Hepatocyte (in vitro differentiated cells): ENCODE measurements at regions not wholly inside any gene's neighbourhood (a gene's known extent, or its start where the extent isn't known, plus 50 kb on each side); places are given as distances from the start of the nearest gene placed in this dataset. TPM values are rescaled to one million over a fixed set of nuclear protein-coding genes. Genes with fewer than 3 reads are reported as not detected.

Source experiments
- DNase-seq: peaks from one replicate; pipeline ENCODE4 v3.0.0-alpha.2; 2016; ENCODE audit warnings: low spot score
- H2AFZ ChIP-seq: fragments of 200-600 bp; sonication (generic); 2 replicates; pipeline ENCODE4 v1.6.0; 2016; ENCODE audit warnings: antibody characterized with exemption, mild to moderate bottlenecking
- H3K27ac ChIP-seq: fragments of 200-600 bp; sonication (generic); 2 replicates; pipeline ENCODE4 v1.5.1; 2016; ENCODE audit warnings: mild to moderate bottlenecking
- H3K27me3 ChIP-seq: fragments of 200-600 bp; sonication (generic); 2 replicates; pipeline ENCODE4 v1.6.1; 2016
- H3K36me3 ChIP-seq: fragments of 200-600 bp; sonication (generic); replicated peaks from 2 replicates; pipeline ENCODE4 v1.5.1; 2016; ENCODE audit warnings: low read depth; ENCODE audit not compliant: insufficient read depth
- H3K4me1 ChIP-seq: fragments of 200-600 bp; sonication (generic); 2 replicates; pipeline ENCODE4 v1.5.1; 2016; ENCODE audit warnings: mild to moderate bottlenecking, moderate library complexity; ENCODE audit not compliant: insufficient read depth
- H3K4me2 ChIP-seq: fragments of 200-600 bp; sonication (generic); 2 replicates; pipeline ENCODE4 v1.6.0; 2016
- H3K4me3 ChIP-seq: fragments of 200-600 bp; sonication (generic); 2 replicates; pipeline ENCODE4 v1.5.1; 2016; ENCODE audit warnings: mild to moderate bottlenecking
- H3K79me2 ChIP-seq: fragments of 200-600 bp; sonication (generic); 2 replicates; pipeline ENCODE4 v1.6.0; 2017; ENCODE audit warnings: mild to moderate bottlenecking
- H3K9me2 ChIP-seq: fragments of 200-600 bp; sonication (generic); replicated peaks from 2 replicates; pipeline ENCODE4 v1.6.0; 2017; ENCODE audit warnings: mild to moderate bottlenecking; ENCODE audit not compliant: insufficient read depth
- H3K9me3 ChIP-seq: fragments of 200-600 bp; sonication (generic); 2 replicates; pipeline ENCODE4 v1.5.1; 2016; ENCODE audit warnings: low read depth, mild to moderate bottlenecking
- H4K20me1 ChIP-seq: fragments of 200-600 bp; sonication (generic); 2 replicates; pipeline ENCODE4 v1.6.0; 2016; ENCODE audit warnings: mild to moderate bottlenecking; ENCODE audit not compliant: insufficient read depth, poor library complexity, severe bottlenecking
- CTCF ChIP-seq: fragments of 200-600 bp; sonication (generic); IDR thresholded peaks from 2 replicates; pipeline ENCODE4 v1.5.1; 2016; ENCODE audit warnings: antibody characterized with exemption, mild to moderate bottlenecking; ENCODE audit not compliant: poor library complexity
- EZH2 ChIP-seq: fragments of 200-600 bp; sonication (generic); IDR thresholded peaks from 2 replicates; pipeline ENCODE4 v1.6.1; 2016; ENCODE audit warnings: antibody characterized with exemption, mild to moderate bottlenecking, borderline replicate concordance
- EZH2phosphoT487 ChIP-seq: fragments of 200-600 bp; sonication (generic); IDR thresholded peaks from one replicate; pipeline ENCODE4 v1.6.1; 2018; ENCODE audit warnings: antibody characterized with exemption, mild to moderate bottlenecking, low read depth, moderate library complexity; ENCODE audit not compliant: unreplicated experiment, severe bottlenecking
- WGBS: methylation state at CpG from one replicate; pipeline ENCODE4 v1.1.6; 2016; ENCODE audit warnings: low lambda C conversion rate; ENCODE audit errors: missing lambda C conversion rate; 5-methylcytosine and 5-hydroxymethylcytosine counted together
- small RNA-seq: library from RNA; depleted of rRNA; stranded (forward); fragments of <200 nt; gene quantifications from one replicate; pipeline ENCODE3, GENCODE V24; 2014

GRCh38 chr5:33381243-33381642 is 59.5 kb upstream of the TARS1 start:
- 75% methylated on average over 1 of the region's 1 CpG for WGBS
- no peak overlapping the region for H2AFZ ChIP-seq

More at GRCh38 chr5:33381243-33381642, 59.5 kb upstream of the TARS1 start:
- TF ChIP-seq EZH2phosphoT487 (no peak), EZH2 (no peak), CTCF (no peak)
- no peaks in the 10 kb centered on the region for H3K4me1 ChIP-seq
- H3K27ac ChIP-seq, result no peak overlapping the region
- H4K20me1 ChIP-seq, result no peaks in the 10 kb centered on the region
- no peak overlapping the region for H3K4me3 ChIP-seq
- no peaks in the 10 kb centered on the region for H3K9me2 ChIP-seq
- H3K9me3 ChIP-seq, result no peaks in the 10 kb centered on the region
- H3K4me2 ChIP-seq, result no peak overlapping the region
- H3K36me3 ChIP-seq, result no peaks in the 10 kb centered on the region
- H3K79me2 ChIP-seq, result no peaks in the 10 kb centered on the region
- no peak for DNase-seq
- no peaks in the 10 kb centered on the region for H3K27me3 ChIP-seq

Small RNAs in the stretch of these regions (small RNA-seq; reads per million reads assigned to genes)
- gene AC010343.2 (not detected), gene AC025459.1 (not detected)
